Keratinocyte (primary cell): ENCODE measurements at regions not wholly inside any gene's neighbourhood (a gene's known extent, or its start where the extent isn't known, plus 50 kb on each side); places are given as distances from the start of the nearest gene placed in this dataset.

Experiments used
- CTCF ChIP-seq, 3 experiments: IDR thresholded peaks in 1 of 3; conservative IDR thresholded peaks in 1 of 3; optimal IDR thresholded peaks in 1 of 3; 2 replicates in 2 of 3; 3 replicates in 1 of 3; pipeline versions ENCODE3 to v1.5.1; 2011; ENCODE audit warnings: low read length in 3 of 3, mild to moderate bottlenecking in 3 of 3, moderate library complexity in 2 of 3, control low read depth in 1 of 3, inconsistent platforms in 1 of 3; ENCODE audit not compliant: insufficient read depth in 2 of 3; ENCODE audit errors: extremely low read depth in 1 of 3
- EZH2 ChIP-seq: IDR thresholded peaks from one replicate; pipeline ENCODE4 v1.6.1; 2012; ENCODE audit warnings: inconsistent platforms, mild to moderate bottlenecking, low read length, moderate library complexity

GRCh38 chr7:34425631-34426384 is 232.2 kb upstream of the NPSR1 start:
- TF ChIP-seq CTCF (optimal IDR thresholded peaks at IDR 0.05 in 1 of 3, IDR thresholded peaks at IDR 0.05 in 1 of 3, conservative IDR thresholded peaks at IDR 0.05 in 1 of 3; ENCODE audit: extremely low read depth in 1 of 3, insufficient read depth in 2 of 3, low read length in 3 of 3), result no peak
- no peak for TF ChIP-seq EZH2
